ENCODE measurements at regions not wholly inside any gene's neighbourhood (a gene's known extent, or its start where the extent isn't known, plus 50 kb on each side); places are given as distances from the start of the nearest gene placed in this dataset.

DNA sequence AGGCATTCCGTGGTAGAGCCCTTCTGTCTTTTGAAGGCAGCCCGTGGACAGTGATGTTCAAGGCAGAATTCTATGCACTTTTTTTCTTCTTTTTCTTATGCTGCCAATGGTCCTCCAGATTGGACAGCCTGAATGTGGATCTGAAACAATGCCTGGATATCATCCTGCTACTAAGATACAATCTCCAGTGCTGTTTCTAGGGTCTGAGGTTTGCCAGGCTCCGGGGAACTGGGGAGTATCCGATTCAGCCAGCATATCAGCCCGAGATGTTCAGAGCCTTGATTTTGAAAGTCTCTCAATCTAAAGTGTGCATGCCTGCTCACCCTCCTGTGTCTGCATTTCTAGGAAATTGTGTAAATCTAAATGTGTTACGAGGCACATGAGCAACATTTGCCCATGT lies 103.8 kb upstream of the WWC1 start:
- ATAC-seq (no peak), DNase-seq (ENCODE audit: low spot score) (no peak)
- POLR2A ChIA-PET = no interaction called here
- TF ChIP-seq MYBL2 (CRISPR knock-in tag; IDR thresholded peaks at IDR 0.05) (no peak), RORB (CRISPR knock-in tag; IDR thresholded peaks at IDR 0.05) (no peak), OVOL2 (CRISPR knock-in tag; IDR thresholded peaks at IDR 0.05; ENCODE audit: borderline replicate concordance) (no peak), NFE2L1 (CRISPR knock-in tag; IDR thresholded peaks at IDR 0.05) (no peak), ATF1 (CRISPR knock-in tag; IDR thresholded peaks at IDR 0.05) (no peak), ELF4 (CRISPR knock-in tag; IDR thresholded peaks at IDR 0.05; ENCODE audit: low read depth) (no peak), NFYB (CRISPR knock-in tag; conservative IDR thresholded peaks at IDR 0.05; ENCODE audit: low read depth) (no peak)
- TF ChIP-seq, protein P1, sequence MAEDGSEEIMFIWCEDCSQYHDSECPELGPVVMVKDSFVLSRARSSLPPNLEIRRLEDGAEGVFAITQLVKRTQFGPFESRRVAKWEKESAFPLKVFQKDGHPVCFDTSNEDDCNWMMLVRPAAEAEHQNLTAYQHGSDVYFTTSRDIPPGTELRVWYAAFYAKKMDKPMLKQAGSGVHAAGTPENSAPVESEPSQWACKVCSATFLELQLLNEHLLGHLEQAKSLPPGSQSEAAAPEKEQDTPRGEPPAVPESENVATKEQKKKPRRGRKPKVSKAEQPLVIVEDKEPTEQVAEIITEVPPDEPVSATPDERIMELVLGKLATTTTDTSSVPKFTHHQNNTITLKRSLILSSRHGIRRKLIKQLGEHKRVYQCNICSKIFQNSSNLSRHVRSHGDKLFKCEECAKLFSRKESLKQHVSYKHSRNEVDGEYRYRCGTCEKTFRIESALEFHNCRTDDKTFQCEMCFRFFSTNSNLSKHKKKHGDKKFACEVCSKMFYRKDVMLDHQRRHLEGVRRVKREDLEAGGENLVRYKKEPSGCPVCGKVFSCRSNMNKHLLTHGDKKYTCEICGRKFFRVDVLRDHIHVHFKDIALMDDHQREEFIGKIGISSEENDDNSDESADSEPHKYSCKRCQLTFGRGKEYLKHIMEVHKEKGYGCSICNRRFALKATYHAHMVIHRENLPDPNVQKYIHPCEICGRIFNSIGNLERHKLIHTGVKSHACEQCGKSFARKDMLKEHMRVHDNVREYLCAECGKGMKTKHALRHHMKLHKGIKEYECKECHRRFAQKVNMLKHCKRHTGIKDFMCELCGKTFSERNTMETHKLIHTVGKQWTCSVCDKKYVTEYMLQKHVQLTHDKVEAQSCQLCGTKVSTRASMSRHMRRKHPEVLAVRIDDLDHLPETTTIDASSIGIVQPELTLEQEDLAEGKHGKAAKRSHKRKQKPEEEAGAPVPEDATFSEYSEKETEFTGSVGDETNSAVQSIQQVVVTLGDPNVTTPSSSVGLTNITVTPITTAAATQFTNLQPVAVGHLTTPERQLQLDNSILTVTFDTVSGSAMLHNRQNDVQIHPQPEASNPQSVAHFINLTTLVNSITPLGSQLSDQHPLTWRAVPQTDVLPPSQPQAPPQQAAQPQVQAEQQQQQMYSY (CRISPR knock-in tag; IDR thresholded peaks at IDR 0.05) = no peak
- TF ChIP-seq, protein P2, sequence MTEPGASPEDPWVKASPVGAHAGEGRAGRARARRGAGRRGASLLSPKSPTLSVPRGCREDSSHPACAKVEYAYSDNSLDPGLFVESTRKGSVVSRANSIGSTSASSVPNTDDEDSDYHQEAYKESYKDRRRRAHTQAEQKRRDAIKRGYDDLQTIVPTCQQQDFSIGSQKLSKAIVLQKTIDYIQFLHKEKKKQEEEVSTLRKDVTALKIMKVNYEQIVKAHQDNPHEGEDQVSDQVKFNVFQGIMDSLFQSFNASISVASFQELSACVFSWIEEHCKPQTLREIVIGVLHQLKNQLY (CRISPR knock-in tag; IDR thresholded peaks at IDR 0.05) = no peak
- TF ChIP-seq, protein P3, sequence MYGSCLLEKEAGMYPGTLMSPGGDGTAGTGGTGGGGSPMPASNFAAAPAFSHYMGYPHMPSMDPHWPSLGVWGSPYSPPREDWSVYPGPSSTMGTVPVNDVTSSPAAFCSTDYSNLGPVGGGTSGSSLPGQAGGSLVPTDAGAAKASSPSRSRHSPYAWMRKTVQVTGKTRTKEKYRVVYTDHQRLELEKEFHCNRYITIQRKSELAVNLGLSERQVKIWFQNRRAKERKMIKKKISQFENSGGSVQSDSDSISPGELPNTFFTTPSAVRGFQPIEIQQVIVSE (CRISPR knock-in tag; IDR thresholded peaks at IDR 0.05; ENCODE audit: borderline replicate concordance) = no peak
- TF ChIP-seq, protein P4, sequence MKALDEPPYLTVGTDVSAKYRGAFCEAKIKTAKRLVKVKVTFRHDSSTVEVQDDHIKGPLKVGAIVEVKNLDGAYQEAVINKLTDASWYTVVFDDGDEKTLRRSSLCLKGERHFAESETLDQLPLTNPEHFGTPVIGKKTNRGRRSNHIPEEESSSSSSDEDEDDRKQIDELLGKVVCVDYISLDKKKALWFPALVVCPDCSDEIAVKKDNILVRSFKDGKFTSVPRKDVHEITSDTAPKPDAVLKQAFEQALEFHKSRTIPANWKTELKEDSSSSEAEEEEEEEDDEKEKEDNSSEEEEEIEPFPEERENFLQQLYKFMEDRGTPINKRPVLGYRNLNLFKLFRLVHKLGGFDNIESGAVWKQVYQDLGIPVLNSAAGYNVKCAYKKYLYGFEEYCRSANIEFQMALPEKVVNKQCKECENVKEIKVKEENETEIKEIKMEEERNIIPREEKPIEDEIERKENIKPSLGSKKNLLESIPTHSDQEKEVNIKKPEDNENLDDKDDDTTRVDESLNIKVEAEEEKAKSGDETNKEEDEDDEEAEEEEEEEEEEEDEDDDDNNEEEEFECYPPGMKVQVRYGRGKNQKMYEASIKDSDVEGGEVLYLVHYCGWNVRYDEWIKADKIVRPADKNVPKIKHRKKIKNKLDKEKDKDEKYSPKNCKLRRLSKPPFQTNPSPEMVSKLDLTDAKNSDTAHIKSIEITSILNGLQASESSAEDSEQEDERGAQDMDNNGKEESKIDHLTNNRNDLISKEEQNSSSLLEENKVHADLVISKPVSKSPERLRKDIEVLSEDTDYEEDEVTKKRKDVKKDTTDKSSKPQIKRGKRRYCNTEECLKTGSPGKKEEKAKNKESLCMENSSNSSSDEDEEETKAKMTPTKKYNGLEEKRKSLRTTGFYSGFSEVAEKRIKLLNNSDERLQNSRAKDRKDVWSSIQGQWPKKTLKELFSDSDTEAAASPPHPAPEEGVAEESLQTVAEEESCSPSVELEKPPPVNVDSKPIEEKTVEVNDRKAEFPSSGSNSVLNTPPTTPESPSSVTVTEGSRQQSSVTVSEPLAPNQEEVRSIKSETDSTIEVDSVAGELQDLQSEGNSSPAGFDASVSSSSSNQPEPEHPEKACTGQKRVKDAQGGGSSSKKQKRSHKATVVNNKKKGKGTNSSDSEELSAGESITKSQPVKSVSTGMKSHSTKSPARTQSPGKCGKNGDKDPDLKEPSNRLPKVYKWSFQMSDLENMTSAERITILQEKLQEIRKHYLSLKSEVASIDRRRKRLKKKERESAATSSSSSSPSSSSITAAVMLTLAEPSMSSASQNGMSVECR (CRISPR knock-in tag; IDR thresholded peaks at IDR 0.05; ENCODE audit: borderline replicate concordance) = no peak
- H3K4me1 Mint-ChIP-seq = peaks cover 9% of the 10 kb centered on the region
- no peak overlapping the region for H3K27ac Mint-ChIP-seq
- no peaks in the 10 kb centered on the region for H3K36me3 Mint-ChIP-seq
- CTCF ChIA-PET = no interaction called here
- H3K4me3 Mint-ChIP-seq = no peak overlapping the region
- H3K27me3 Mint-ChIP-seq (ENCODE audit: low read depth) = no peaks in the 10 kb centered on the region
- H3K9me3 Mint-ChIP-seq = no peaks in the 10 kb centered on the region

DNA sequence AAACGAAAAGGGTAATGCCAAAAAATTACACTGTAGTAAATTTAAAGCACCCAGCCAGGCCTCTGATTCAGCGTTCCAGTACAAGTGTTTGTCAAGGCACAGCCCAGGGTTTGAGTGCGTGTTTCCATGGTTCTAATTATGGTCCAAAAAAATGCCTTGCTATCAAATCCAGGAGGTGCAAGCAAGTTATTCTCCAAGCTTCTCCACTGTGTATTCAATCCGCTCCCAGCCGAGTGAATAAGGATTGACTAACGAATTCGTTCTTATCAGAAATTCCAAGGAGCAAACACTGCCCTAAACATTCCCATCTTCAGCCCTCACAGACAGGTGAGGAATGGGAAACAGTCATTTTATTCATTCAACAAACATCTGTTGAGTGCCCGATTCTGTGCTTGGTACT lies 103.3 kb upstream of the WWC1 start:
- CTCF ChIA-PET = no interaction called here
- no peak for DNase-seq (ENCODE audit: low spot score)
- Mint-ChIP-seq H3K4me3 (no peak overlapping the region), H3K27me3 (ENCODE audit: low read depth) (no peaks in the 10 kb centered on the region), H3K4me1 (peaks cover 9% of the 10 kb centered on the region), H3K36me3 (no peaks in the 10 kb centered on the region), H3K27ac (no peak overlapping the region), H3K9me3 (no peaks in the 10 kb centered on the region)
- POLR2A ChIA-PET = no interaction called here
- TF ChIP-seq GTF2I (CRISPR knock-in tag; conservative IDR thresholded peaks at IDR 0.05) = no peak
- TF ChIP-seq, protein P5, sequence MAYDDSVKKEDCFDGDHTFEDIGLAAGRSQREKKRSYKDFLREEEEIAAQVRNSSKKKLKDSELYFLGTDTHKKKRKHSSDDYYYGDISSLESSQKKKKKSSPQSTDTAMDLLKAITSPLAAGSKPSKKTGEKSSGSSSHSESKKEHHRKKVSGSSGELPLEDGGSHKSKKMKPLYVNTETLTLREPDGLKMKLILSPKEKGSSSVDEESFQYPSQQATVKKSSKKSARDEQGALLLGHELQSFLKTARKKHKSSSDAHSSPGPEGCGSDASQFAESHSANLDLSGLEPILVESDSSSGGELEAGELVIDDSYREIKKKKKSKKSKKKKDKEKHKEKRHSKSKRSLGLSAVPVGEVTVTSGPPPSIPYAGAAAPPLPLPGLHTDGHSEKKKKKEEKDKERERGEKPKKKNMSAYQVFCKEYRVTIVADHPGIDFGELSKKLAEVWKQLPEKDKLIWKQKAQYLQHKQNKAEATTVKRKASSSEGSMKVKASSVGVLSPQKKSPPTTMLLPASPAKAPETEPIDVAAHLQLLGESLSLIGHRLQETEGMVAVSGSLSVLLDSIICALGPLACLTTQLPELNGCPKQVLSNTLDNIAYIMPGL (CRISPR knock-in tag; IDR thresholded peaks at IDR 0.05) = no peak
- TF ChIP-seq, protein P6, sequence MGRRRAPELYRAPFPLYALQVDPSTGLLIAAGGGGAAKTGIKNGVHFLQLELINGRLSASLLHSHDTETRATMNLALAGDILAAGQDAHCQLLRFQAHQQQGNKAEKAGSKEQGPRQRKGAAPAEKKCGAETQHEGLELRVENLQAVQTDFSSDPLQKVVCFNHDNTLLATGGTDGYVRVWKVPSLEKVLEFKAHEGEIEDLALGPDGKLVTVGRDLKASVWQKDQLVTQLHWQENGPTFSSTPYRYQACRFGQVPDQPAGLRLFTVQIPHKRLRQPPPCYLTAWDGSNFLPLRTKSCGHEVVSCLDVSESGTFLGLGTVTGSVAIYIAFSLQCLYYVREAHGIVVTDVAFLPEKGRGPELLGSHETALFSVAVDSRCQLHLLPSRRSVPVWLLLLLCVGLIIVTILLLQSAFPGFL (CRISPR knock-in tag; IDR thresholded peaks at IDR 0.05; ENCODE audit: borderline replicate concordance) = no peak
- no peak for ATAC-seq
